SK-N-SH (cell line): ENCODE measurements at regions not wholly inside any gene's neighbourhood (a gene's known extent, or its start where the extent isn't known, plus 50 kb on each side); places are given as distances from the start of the nearest gene placed in this dataset.

ENCODE experiments used
- CTCF ChIP-seq: fragments of 200-600 bp; sonication (generic); IDR thresholded peaks from 2 replicates; pipeline ENCODE4 v1.6.1; 2017; ENCODE audit warnings: antibody characterized with exemption, mild to moderate bottlenecking, moderate library complexity
- ELF1 ChIP-seq: IDR thresholded peaks from 2 replicates; pipeline ENCODE4 v1.4.0; 2012
- EP300 ChIP-seq, 2 experiments: IDR thresholded peaks; 2 replicates each; pipeline versions ENCODE4 v1.4.0 to v1.6.1; 2012; ENCODE audit warnings: borderline replicate concordance in 1 of 2, low read depth in 1 of 2, low read length in 1 of 2
- EZH2phosphoT487 ChIP-seq: fragments of 200-600 bp; sonication (generic); IDR thresholded peaks from 2 replicates; pipeline ENCODE4 v1.6.1; 2017; ENCODE audit warnings: low read depth, mixed run types, mild to moderate bottlenecking, antibody characterized with exemption, moderate library complexity, borderline replicate concordance
- MAX ChIP-seq: IDR thresholded peaks from 2 replicates; pipeline ENCODE4 v1.4.0; 2012; ENCODE audit warnings: low read depth
- MXI1 ChIP-seq: IDR thresholded peaks from 2 replicates; pipeline ENCODE4 v1.6.1; 2012; ENCODE audit warnings: mild to moderate bottlenecking, low read depth, low read length, improper control_type of control experiment
- NFIC ChIP-seq: IDR thresholded peaks from 2 replicates; pipeline ENCODE4 v1.4.0; 2012; ENCODE audit warnings: borderline replicate concordance
- POLR2AphosphoS5 ChIP-seq: IDR thresholded peaks from 2 replicates; pipeline ENCODE4 v1.6.1; 2012; ENCODE audit warnings: low read depth, low read length
- RAD21 ChIP-seq: IDR thresholded peaks from 2 replicates; pipeline ENCODE4 v1.6.1; 2012; ENCODE audit warnings: mild to moderate bottlenecking, low read length
- REST ChIP-seq: IDR thresholded peaks from 2 replicates; pipeline ENCODE4 v1.6.1; 2012; ENCODE audit warnings: mild to moderate bottlenecking, low read depth, low read length, moderate library complexity
- RFX5 ChIP-seq: IDR thresholded peaks from 2 replicates; pipeline ENCODE4 v1.6.1; 2012; ENCODE audit warnings: mild to moderate bottlenecking, improper control_type of control experiment, low read length
- SMC3 ChIP-seq: IDR thresholded peaks from 2 replicates; pipeline ENCODE4 v1.6.1; 2012; ENCODE audit warnings: low read depth, low read length, improper control_type of control experiment
- TAF1 ChIP-seq: IDR thresholded peaks from 2 replicates; pipeline ENCODE4 v1.6.1; 2012; ENCODE audit warnings: low read depth, mild to moderate bottlenecking, low read length, moderate library complexity, borderline replicate concordance
- USF2 ChIP-seq: fragments of 150-350 bp; IDR thresholded peaks from 2 replicates; pipeline ENCODE4 v1.6.1; 2017; ENCODE audit warnings: antibody characterized with exemption, low read length, low read depth, borderline replicate concordance

GRCh38 chr10:108069096-108069495, 904.6 kb upstream of the SORCS1 start:
- TF ChIP-seq CTCF: no peak
- no peak for TF ChIP-seq TAF1
- no peak for TF ChIP-seq MXI1
- no peak for TF ChIP-seq SMC3
- TF ChIP-seq MAX: no peak
- TF ChIP-seq REST: no peak
- TF ChIP-seq RFX5: no peak
- no peak for TF ChIP-seq ELF1
- no peak for TF ChIP-seq EZH2phosphoT487
- TF ChIP-seq NFIC: no peak
- no peak for TF ChIP-seq EP300 (IDR thresholded peaks at IDR 0.05; ENCODE audit: borderline replicate concordance in 1 of 2, low read depth in 1 of 2, low read length in 1 of 2)
- TF ChIP-seq RAD21: no peak
- no peak for TF ChIP-seq USF2
- no peak for TF ChIP-seq POLR2AphosphoS5
